Ishikawa (cell line): ENCODE measurements at regions not wholly inside any gene's neighbourhood (a gene's known extent, or its start where the extent isn't known, plus 50 kb on each side); places are given as distances from the start of the nearest gene placed in this dataset.

Source experiments
- RAD21 ChIP-seq: IDR thresholded peaks from 2 replicates; pipeline ENCODE4 v1.6.1; 2012; ENCODE audit warnings: low read depth
- TAF1 ChIP-seq: IDR thresholded peaks from 2 replicates; pipeline ENCODE4 v1.6.1; 2012; ENCODE audit warnings: low read depth, mild to moderate bottlenecking

DNA sequence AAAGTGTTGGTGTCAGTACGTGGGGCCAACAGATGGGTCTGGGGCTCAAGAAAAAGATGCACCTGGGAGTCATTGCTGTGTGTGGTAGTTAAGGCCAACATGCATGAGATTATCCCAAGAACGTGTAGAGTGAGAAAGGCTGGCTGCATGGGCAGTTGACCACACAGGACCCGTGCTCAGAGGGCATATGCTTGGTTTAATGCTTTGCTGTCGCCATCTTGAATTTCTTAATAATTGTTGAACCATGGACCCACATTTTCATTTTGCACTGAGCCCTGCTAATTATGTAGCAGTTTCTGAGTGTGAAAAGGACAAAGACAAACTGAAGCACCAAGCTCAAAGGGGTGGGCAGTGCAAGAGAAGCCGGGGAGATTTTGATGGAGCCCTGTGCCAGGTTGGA lies 148.1 kb downstream of the CYP26B1 start:
- TF ChIP-seq TAF1: no peak
- TF ChIP-seq RAD21: no peak
